AG09319 (cell line): ENCODE measurements at regions not wholly inside any gene's neighbourhood (a gene's known extent, or its start where the extent isn't known, plus 50 kb on each side); places are given as distances from the start of the nearest gene placed in this dataset.
"Not testable (repeated sequence)": the region's sequence is repeated elsewhere in the genome, so short reads cannot be mapped to it uniquely, and the experiment has no call there.

ENCODE experiments used
- DNase-seq: peaks from one replicate; pipeline ENCODE4 v3.0.0-alpha.2; 2010; ENCODE audit warnings: low read depth; ENCODE audit errors: extremely low read depth
- CTCF ChIP-seq: IDR thresholded peaks from 2 replicates; pipeline ENCODE4 v1.5.1; 2011; ENCODE audit warnings: low read depth, mild to moderate bottlenecking, inconsistent platforms, low read length, moderate library complexity

GRCh38 chr1:112855152-112855828 is 100.7 kb downstream of the SLC16A1 start:
- no peak for DNase-seq
- TF ChIP-seq CTCF, result no peak

DNA sequence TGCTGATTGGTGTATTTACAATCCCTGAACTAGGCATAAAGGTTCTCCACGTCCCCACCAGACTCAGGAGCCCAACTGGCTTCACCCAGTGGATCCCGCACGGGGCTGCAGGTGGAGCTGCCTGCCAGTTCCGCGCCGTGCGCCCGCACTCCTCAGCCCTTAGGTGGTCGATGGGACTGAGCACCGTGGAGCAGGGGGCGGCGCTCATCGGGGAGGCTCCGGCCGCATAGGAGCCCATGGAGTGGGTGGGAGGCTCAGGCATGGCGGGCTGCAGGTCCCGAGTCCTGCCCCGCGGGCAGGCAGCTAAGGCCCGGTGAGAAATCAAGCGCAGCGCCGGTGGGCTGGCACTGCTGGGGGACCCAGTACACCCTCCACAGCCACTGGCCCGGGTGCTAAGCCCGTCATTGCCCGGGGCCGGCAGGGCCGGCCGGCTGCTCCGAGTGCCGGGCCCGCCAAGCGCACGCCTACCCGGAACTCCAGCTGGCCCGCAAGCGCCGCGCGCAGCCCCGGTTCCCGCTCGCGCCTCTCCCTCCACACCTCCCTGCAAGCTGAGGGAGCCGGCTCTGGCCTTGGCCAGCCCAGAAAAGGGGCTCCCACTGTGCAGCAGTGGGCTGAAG is 101.5 kb downstream of the SLC16A1 start:
- not testable (repeated sequence) for DNase-seq

- DNase-seq, result not testable (repeated sequence)
Measured at GRCh38 chr1:112853915-112854314, 102.1 kb downstream of the SLC16A1 start.

DNA sequence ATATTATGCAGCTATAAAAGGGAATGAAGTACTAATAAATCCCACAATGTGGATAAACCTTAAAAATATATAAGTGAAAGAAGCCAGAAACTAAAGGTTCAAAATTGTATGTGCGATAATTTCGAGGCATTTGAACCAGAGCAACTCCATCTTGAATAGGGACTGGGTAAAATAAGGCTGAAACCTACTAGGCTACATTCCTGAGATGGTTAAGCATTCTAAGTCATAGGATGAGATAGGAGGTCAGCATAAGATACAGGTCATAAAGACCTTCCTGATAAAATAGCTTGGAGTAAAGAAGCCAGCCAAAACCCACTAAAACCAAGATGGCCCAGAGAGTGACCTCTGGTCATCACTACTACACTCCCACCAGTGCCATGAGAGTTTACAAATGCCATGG is 103.1 kb downstream of the SLC16A1 start:
- no peak for DNase-seq

DNA sequence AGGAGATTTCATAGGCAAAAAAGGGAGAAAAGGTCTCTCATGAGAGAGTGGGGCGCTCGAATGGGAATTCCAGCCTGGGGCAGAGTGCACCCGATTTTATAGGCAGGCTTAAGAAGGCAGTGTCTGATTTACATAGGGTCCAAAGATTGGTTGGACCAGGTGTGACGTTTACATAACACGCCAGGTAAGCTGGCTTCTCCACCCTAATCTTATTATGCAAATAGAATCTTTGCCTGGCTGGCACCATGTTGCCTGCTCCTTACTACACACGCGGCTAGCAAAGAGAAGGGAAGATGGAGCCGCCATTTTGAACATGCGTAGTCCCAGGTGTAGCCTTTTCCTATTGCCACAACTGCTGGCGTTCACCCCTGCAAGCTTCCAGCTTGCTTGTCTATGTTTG is 103.7 kb downstream of the SLC16A1 start:
- TF ChIP-seq CTCF, result no peak

More for the DNA sequence above, 103.1 kb downstream of the SLC16A1 start:
- no peak for TF ChIP-seq CTCF

DNA sequence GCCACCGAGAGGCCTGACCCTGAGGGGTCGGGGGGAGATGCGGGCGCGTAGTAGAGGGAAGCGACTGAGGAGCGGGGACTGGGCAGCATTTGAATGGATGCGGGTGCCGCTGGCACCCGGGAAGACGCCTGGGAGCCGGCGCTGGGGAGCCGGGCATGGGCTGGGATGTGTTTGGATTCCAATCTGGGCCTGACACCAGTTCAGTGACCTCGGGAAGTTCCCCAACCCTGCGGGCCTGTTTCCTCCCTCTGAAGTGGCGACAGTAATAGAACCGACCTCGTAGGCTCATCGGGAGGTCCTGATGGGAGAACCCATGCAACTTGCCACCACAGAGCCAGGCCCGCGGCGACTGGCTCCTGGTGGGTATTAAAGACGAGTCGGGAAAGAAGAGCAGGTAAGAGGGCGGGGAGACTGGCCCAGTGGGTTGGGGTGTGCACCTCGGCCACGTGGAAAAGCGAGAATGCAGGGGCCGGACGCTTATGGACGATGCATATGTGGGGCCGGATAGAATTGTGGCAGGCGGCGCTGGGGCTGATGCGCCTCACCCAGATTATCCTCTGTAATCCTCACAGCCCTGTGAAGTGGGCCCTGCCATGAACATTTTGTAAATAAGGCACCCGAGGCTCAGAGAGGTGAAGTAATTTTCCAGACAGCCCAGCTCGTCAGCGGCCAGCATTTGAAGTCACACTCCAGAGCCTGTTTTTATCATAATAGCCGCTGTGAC is 105.8 kb downstream of the SLC16A1 start:
- TF ChIP-seq CTCF, result no peak

More for the DNA sequence above, 103.7 kb downstream of the SLC16A1 start:
- no peak for DNase-seq

GRCh38 chr1:112849425-112850033 is 106.5 kb downstream of the SLC16A1 start:
- DNase-seq, result no peak
- no peak for TF ChIP-seq CTCF

More for the DNA sequence above, 105.8 kb downstream of the SLC16A1 start:
- no peak for DNase-seq

GRCh38 chr1:112841825-112842224 is 114.2 kb downstream of the SLC16A1 start:
- no peak for DNase-seq

More at GRCh38 chr1:112841825-112842224, 114.2 kb downstream of the SLC16A1 start:
- TF ChIP-seq CTCF, result no peak
